Fibroblast of lung (primary cell): ENCODE measurements at regions not wholly inside any gene's neighbourhood (a gene's known extent, or its start where the extent isn't known, plus 50 kb on each side); places are given as distances from the start of the nearest gene placed in this dataset.

ENCODE experiments used
- DNase-seq, 2 donors: peaks; one replicate each; pipeline versions ENCODE4 v3.0.0 to v3.0.0-alpha.2; 2010; ENCODE audit warnings: low read depth in 2 of 2
- H2AFZ ChIP-seq: 2 replicates; pipeline ENCODE4 v1.5.1; 2012; ENCODE audit warnings: low read length, control low read depth, inconsistent platforms
- H3K27ac ChIP-seq: 2 replicates; pipeline ENCODE4 v1.5.1; 2011; ENCODE audit warnings: low read length, control low read depth; ENCODE audit not compliant: insufficient read depth
- H3K27me3 ChIP-seq: 2 replicates; pipeline ENCODE4 v1.5.1; 2011; ENCODE audit warnings: mild to moderate bottlenecking, low read length; ENCODE audit not compliant: control insufficient read depth, insufficient read depth
- H3K36me3 ChIP-seq: 2 replicates; pipeline ENCODE4 v1.5.1; 2011; ENCODE audit warnings: low read length; ENCODE audit not compliant: control insufficient read depth, insufficient read depth
- H3K4me1 ChIP-seq: 2 replicates; pipeline ENCODE4 v1.5.1; 2011; ENCODE audit warnings: low read length; ENCODE audit not compliant: control insufficient read depth, insufficient read depth; ENCODE audit errors: extremely low read depth
- H3K4me2 ChIP-seq: 2 replicates; pipeline ENCODE4 v1.5.1; 2011; ENCODE audit warnings: low read length, control low read depth; ENCODE audit not compliant: insufficient read depth; ENCODE audit errors: extremely low read depth
- H3K4me3 ChIP-seq, 4 experiments: fragments of 200-600 bp in 1 of 4; sonication (generic) in 1 of 4; replicated peaks in 1 of 4; 2 replicates each; pipeline ENCODE4 v1.5.1; 2011 to 2016; ENCODE audit warnings: low read length in 4 of 4, low read depth in 3 of 4, mild to moderate bottlenecking in 3 of 4, control low read depth in 2 of 4, inconsistent platforms in 1 of 4, mixed read lengths in 1 of 4; ENCODE audit not compliant: insufficient read depth in 1 of 4; ENCODE audit errors: control extremely low read depth in 1 of 4
- H3K79me2 ChIP-seq: 2 replicates; pipeline ENCODE4 v1.5.1; 2012; ENCODE audit warnings: mild to moderate bottlenecking, low read length, inconsistent platforms; ENCODE audit not compliant: control insufficient read depth, insufficient read depth
- H3K9ac ChIP-seq: 2 replicates; pipeline ENCODE4 v1.5.1; 2011; ENCODE audit warnings: mild to moderate bottlenecking, low read length, control low read depth; ENCODE audit not compliant: insufficient read depth
- H3K9me3 ChIP-seq: 2 replicates; pipeline ENCODE4 v1.5.1; 2012; ENCODE audit warnings: low read depth, low read length; ENCODE audit not compliant: control insufficient read depth, insufficient read depth
- H4K20me1 ChIP-seq: 2 replicates; pipeline ENCODE4 v1.5.1; 2011; ENCODE audit warnings: low read length; ENCODE audit not compliant: control insufficient read depth, insufficient read depth; ENCODE audit errors: extremely low read depth
- CTCF ChIP-seq, 2 donors: IDR thresholded peaks in 1 of 2; conservative IDR thresholded peaks in 1 of 2; 1 replicate in 1 of 2; 2 replicates in 1 of 2; pipeline ENCODE4 v1.5.1; 2011 to 2012; ENCODE audit warnings: low read length in 2 of 2, control low read depth in 1 of 2, inconsistent platforms in 1 of 2, low read depth in 1 of 2, mild to moderate bottlenecking in 1 of 2
- EZH2 ChIP-seq: IDR thresholded peaks from 2 replicates; pipeline ENCODE4 v1.5.1; 2012; ENCODE audit warnings: low read length, control low read depth, mild to moderate bottlenecking; ENCODE audit errors: missing control alignments

GRCh38 chr5:152932621-152933020 lies 527.5 kb upstream of the NMUR2 start:
- Histone ChIP-seq H3K27me3 (no peaks in the 10 kb centered on the region), H3K9me3 (no peaks in the 10 kb centered on the region), H3K9ac (no peak overlapping the region), H3K79me2 (no peaks in the 10 kb centered on the region), H3K4me1 (no peaks in the 10 kb centered on the region), H2AFZ (no peak overlapping the region), H3K27ac (no peak overlapping the region), H4K20me1 (no peaks in the 10 kb centered on the region), H3K4me2 (no peak overlapping the region), H3K4me3 (no peak overlapping the region), H3K36me3 (no peaks in the 10 kb centered on the region)
- TF ChIP-seq EZH2 = no peak
- TF ChIP-seq CTCF (conservative IDR thresholded peaks at IDR 0.05 in 1 of 2, IDR thresholded peaks at IDR 0.05 in 1 of 2; ENCODE audit: low read depth in 1 of 2, low read length in 2 of 2) = no peak
- DNase-seq = no peak

GRCh38 chr5:152933056-152933455 lies 528.0 kb upstream of the NMUR2 start:
- H3K79me2 ChIP-seq = no peaks in the 10 kb centered on the region
- no peak overlapping the region for H3K27ac ChIP-seq
- H4K20me1 ChIP-seq = no peaks in the 10 kb centered on the region
- no peaks in the 10 kb centered on the region for H3K36me3 ChIP-seq
- H2AFZ ChIP-seq = no peak overlapping the region
- DNase-seq = no peak
- H3K4me1 ChIP-seq = no peaks in the 10 kb centered on the region
- H3K4me3 ChIP-seq = no peak overlapping the region
- no peaks in the 10 kb centered on the region for H3K9me3 ChIP-seq
- H3K27me3 ChIP-seq = no peaks in the 10 kb centered on the region
- no peak overlapping the region for H3K4me2 ChIP-seq
- H3K9ac ChIP-seq = no peak overlapping the region
- TF ChIP-seq CTCF (conservative IDR thresholded peaks at IDR 0.05 in 1 of 2, IDR thresholded peaks at IDR 0.05 in 1 of 2; ENCODE audit: low read depth in 1 of 2, low read length in 2 of 2) (no peak), EZH2 (no peak)

GRCh38 chr5:152938630-152939029 lies 533.6 kb upstream of the NMUR2 start:
- no peak for TF ChIP-seq CTCF (conservative IDR thresholded peaks at IDR 0.05 in 1 of 2, IDR thresholded peaks at IDR 0.05 in 1 of 2; ENCODE audit: low read depth in 1 of 2, low read length in 2 of 2)
- TF ChIP-seq EZH2 = no peak
- Histone ChIP-seq H2AFZ (no peak overlapping the region), H3K9ac (no peak overlapping the region), H3K4me3 (no peak overlapping the region), H3K4me1 (no peaks in the 10 kb centered on the region), H3K79me2 (no peaks in the 10 kb centered on the region), H3K9me3 (no peaks in the 10 kb centered on the region), H3K36me3 (no peaks in the 10 kb centered on the region), H3K27me3 (no peaks in the 10 kb centered on the region), H4K20me1 (no peaks in the 10 kb centered on the region), H3K27ac (no peak overlapping the region), H3K4me2 (no peak overlapping the region)
- no peak for DNase-seq
